Stimulated activated naive CD8-positive, alpha-beta T cell treated with anti-CD3 and anti-CD28 coated beads, Interleukin-15, Interleukin-2, amounts not matched to agents 100 U/mL and 50 U/mL, for 24 hours (primary cell): ENCODE measurements at regions not wholly inside any gene's neighbourhood (a gene's known extent, or its start where the extent isn't known, plus 50 kb on each side); places are given as distances from the start of the nearest gene placed in this dataset.

Source experiments
- ATAC-seq: fragments of 150-1000 bp; cut with Tn5 transposase; one replicate; pipeline ENCODE4 v1.10.0; 2021
- DNase-seq: peaks from one replicate; pipeline ENCODE4 v3.0.0; 2021

GRCh38 chrX:113741744-113742143 is 842.1 kb upstream of the HTR2C start:
- no peak for ATAC-seq
- no peak for DNase-seq

GRCh38 chrX:113728937-113729336 is 854.9 kb upstream of the HTR2C start:
- no peak for DNase-seq
- no peak for ATAC-seq

- DNase-seq: no peak
- ATAC-seq: no peak
These were observed 857.0 kb upstream of the HTR2C start for GRCh38 chrX:113726898-113727297.

GRCh38 chrX:113726466-113726865 is 857.4 kb upstream of the HTR2C start:
- DNase-seq: no peak

GRCh38 chrX:113726009-113726408 is 857.9 kb upstream of the HTR2C start:
- no peak for ATAC-seq

More at GRCh38 chrX:113726466-113726865, 857.4 kb upstream of the HTR2C start:
- ATAC-seq: no peak

GRCh38 chrX:113699939-113700338 is 859.3 kb upstream of the AMOT start:
- ATAC-seq (no peak), DNase-seq (no peak)

More at GRCh38 chrX:113726009-113726408, 857.9 kb upstream of the HTR2C start:
- no peak for DNase-seq

- no peak for DNase-seq
These were observed 834.6 kb upstream of the AMOT start for GRCh38 chrX:113675278-113675677.

GRCh38 chrX:113651306-113651705 is 810.7 kb upstream of the AMOT start:
- no peak for ATAC-seq
- no peak for DNase-seq

More at GRCh38 chrX:113675278-113675677, 834.6 kb upstream of the AMOT start:
- ATAC-seq: no peak

GRCh38 chrX:113644426-113644825 is 803.8 kb upstream of the AMOT start:
- no peak for DNase-seq
- ATAC-seq: no peak

GRCh38 chrX:113634565-113634964 is 793.9 kb upstream of the AMOT start:
- ATAC-seq (no peak), DNase-seq (no peak)

- no peak for ATAC-seq
- DNase-seq: no peak
These were observed 788.7 kb upstream of the AMOT start for GRCh38 chrX:113629326-113629725.

GRCh38 chrX:113594123-113594841 is 753.7 kb upstream of the AMOT start:
- ATAC-seq (no peak), DNase-seq (no peak)

GRCh38 chrX:113586281-113586898 is 745.8 kb upstream of the AMOT start:
- ATAC-seq: no peak

GRCh38 chrX:113580486-113580885 is 739.9 kb upstream of the AMOT start:
- ATAC-seq (no peak), DNase-seq (no peak)

More at GRCh38 chrX:113586281-113586898, 745.8 kb upstream of the AMOT start:
- DNase-seq: no peak

- ATAC-seq: no peak
- DNase-seq: no peak
These were observed 717.9 kb upstream of the AMOT start for GRCh38 chrX:113558576-113558975.

- ATAC-seq: no peak
- DNase-seq: no peak
These were observed 711.3 kb upstream of the AMOT start for GRCh38 chrX:113551919-113552318.

GRCh38 chrX:113548308-113549015 is 707.8 kb upstream of the AMOT start:
- no peak for ATAC-seq

GRCh38 chrX:113545040-113545439 is 704.4 kb upstream of the AMOT start:
- DNase-seq (no peak), ATAC-seq (no peak)

More at GRCh38 chrX:113548308-113549015, 707.8 kb upstream of the AMOT start:
- no peak for DNase-seq

- no peak for ATAC-seq
These were observed 699.1 kb upstream of the AMOT start for GRCh38 chrX:113539599-113540356.

GRCh38 chrX:113529426-113530013 is 688.9 kb upstream of the AMOT start:
- DNase-seq (no peak), ATAC-seq (no peak)

More at GRCh38 chrX:113539599-113540356, 699.1 kb upstream of the AMOT start:
- no peak for DNase-seq

GRCh38 chrX:113522814-113523213 is 682.2 kb upstream of the AMOT start:
- no peak for ATAC-seq
- DNase-seq: no peak

- DNase-seq: no peak
- ATAC-seq: no peak
These were observed 674.3 kb upstream of the AMOT start for GRCh38 chrX:113514906-113515305.
